ENCODE measurements at regions not wholly inside any gene's neighbourhood (a gene's known extent, or its start where the extent isn't known, plus 50 kb on each side); places are given as distances from the start of the nearest gene placed in this dataset.
A peak's percentile ranks its signal among the peaks of the same experiment; 100 is the strongest.
"Not testable (repeated sequence)": the region's sequence is repeated elsewhere in the genome, so short reads cannot be mapped to it uniquely, and the experiment has no call there.

DNA sequence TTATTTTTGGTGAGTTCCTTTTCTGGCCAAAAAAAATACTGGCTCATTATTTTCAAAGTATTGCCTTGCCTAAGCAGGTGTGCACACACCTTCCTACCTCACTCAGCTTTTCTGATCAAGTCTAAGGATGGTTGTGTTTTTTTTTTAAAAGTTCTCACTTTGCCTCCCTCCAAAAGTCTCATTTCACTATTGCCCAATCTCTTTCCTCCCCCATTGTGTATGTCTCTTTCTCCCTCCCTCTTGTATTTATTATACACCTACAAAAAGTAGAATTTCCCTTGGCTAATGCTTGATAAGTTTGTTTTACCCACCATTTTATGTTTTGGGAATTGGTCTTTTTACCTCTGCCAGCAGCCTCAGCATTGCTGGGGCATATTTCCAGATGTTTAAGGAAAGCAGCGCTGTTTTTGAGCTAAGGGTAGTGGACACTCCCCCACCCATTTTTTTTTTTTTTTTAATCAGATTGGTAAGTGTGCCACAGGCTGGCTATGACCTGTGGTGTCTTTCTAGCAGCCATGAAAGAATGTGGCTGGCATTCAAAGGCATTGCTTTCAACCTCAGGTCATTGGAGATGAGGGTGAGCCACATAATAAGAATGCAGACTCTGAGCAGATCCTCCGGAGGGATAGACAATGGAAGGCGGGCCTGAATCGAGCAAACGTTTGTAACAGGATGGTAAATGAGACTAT, 668.6 kb downstream of the UTRN start:
- peak; percentile 75 for DNase-seq (ENCODE audit: insufficient read length, low spot score, missing footprints)
- H2AFZ ChIP-seq (ENCODE audit: low read length), result peak overlapping the region; percentile 74
- H3K4me3 ChIP-seq (ENCODE audit: insufficient read depth, low read length), result no peak overlapping the region
- no peaks in the 10 kb centered on the region for H4K20me1 ChIP-seq (ENCODE audit: insufficient read depth, low read length)
- H3K4me2 ChIP-seq (ENCODE audit: insufficient read depth, low read length), result peak overlapping the region; percentile 25
- no peaks in the 10 kb centered on the region for H3K79me2 ChIP-seq (ENCODE audit: insufficient read depth, low read length)
- TF ChIP-seq, protein P1, sequence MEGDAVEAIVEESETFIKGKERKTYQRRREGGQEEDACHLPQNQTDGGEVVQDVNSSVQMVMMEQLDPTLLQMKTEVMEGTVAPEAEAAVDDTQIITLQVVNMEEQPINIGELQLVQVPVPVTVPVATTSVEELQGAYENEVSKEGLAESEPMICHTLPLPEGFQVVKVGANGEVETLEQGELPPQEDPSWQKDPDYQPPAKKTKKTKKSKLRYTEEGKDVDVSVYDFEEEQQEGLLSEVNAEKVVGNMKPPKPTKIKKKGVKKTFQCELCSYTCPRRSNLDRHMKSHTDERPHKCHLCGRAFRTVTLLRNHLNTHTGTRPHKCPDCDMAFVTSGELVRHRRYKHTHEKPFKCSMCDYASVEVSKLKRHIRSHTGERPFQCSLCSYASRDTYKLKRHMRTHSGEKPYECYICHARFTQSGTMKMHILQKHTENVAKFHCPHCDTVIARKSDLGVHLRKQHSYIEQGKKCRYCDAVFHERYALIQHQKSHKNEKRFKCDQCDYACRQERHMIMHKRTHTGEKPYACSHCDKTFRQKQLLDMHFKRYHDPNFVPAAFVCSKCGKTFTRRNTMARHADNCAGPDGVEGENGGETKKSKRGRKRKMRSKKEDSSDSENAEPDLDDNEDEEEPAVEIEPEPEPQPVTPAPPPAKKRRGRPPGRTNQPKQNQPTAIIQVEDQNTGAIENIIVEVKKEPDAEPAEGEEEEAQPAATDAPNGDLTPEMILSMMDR (IDR thresholded peaks at IDR 0.05; ENCODE audit: extremely low read depth, low read depth, low read length), result no peak
- H3K4me1 ChIP-seq (ENCODE audit: insufficient read depth, low read length), result peaks cover 49% of the 10 kb centered on the region
- H3K27me3 ChIP-seq (ENCODE audit: insufficient read depth, low read length), result no peaks in the 10 kb centered on the region
- no peaks in the 10 kb centered on the region for H3K9me3 ChIP-seq (ENCODE audit: low read depth, low read length)
- peak overlapping the region; percentile 59 for H3K27ac ChIP-seq (ENCODE audit: low read depth, low read length)
- H3K36me3 ChIP-seq (ENCODE audit: insufficient read depth, low read length), result no peaks in the 10 kb centered on the region

DNA sequence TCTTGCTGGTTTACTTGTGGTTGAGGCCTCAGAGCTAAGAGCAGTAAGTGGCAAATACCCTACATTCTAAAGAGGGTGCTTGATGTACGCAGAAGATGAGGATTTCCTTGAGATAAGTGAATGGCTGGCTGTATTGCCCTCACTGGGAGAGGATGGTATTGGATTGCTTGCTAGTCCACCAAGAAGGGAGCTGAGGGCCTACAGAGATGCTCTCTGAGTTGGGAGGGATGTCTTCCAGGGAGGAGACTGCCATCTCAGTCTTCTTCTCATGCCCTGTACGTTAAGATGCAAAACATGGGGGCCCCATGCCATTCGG, 669.1 kb downstream of the UTRN start:
- Histone ChIP-seq H3K4me1 (ENCODE audit: insufficient read depth, low read length) (peaks cover 49% of the 10 kb centered on the region), H4K20me1 (ENCODE audit: insufficient read depth, low read length) (no peaks in the 10 kb centered on the region), H3K4me3 (ENCODE audit: insufficient read depth, low read length) (no peak overlapping the region), H3K79me2 (ENCODE audit: insufficient read depth, low read length) (no peaks in the 10 kb centered on the region), H3K9me3 (ENCODE audit: low read depth, low read length) (no peaks in the 10 kb centered on the region), H2AFZ (ENCODE audit: low read length) (peak overlapping the region; percentile 74), H3K36me3 (ENCODE audit: insufficient read depth, low read length) (no peaks in the 10 kb centered on the region), H3K27me3 (ENCODE audit: insufficient read depth, low read length) (no peaks in the 10 kb centered on the region), H3K4me2 (ENCODE audit: insufficient read depth, low read length) (peak overlapping the region; percentile 25), H3K27ac (ENCODE audit: low read depth, low read length) (peak overlapping the region; percentile 59)
- DNase-seq (ENCODE audit: insufficient read length, low spot score, missing footprints), result no peak
- TF ChIP-seq, protein P1 (IDR thresholded peaks at IDR 0.05; ENCODE audit: extremely low read depth, low read depth, low read length), result no peak

DNA sequence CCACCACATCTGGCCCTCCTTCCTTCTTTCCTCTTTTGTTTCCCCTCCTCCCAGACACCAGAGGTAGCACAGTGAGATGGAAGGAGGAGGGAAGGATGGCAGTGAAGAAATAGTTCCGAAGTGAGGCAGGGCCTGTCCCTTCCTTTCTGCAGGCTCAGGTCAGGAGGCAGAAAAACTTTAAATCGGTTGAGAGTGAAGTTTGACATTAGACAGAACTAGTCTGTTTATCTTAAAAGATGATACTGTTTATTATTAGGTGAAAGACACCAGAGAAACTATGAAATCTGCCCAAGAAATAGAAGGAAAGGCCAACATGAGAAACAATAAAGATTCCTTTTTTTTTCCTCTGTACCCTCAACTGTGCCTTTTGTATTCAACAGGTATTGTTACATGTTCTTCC, 670.3 kb downstream of the UTRN start:
- peak overlapping the region; percentile 43 for H3K27ac ChIP-seq (ENCODE audit: low read depth, low read length)
- no peaks in the 10 kb centered on the region for H3K36me3 ChIP-seq (ENCODE audit: insufficient read depth, low read length)
- H2AFZ ChIP-seq (ENCODE audit: low read length), result no peak overlapping the region
- no peak overlapping the region for H3K4me3 ChIP-seq (ENCODE audit: insufficient read depth, low read length)
- H3K27me3 ChIP-seq (ENCODE audit: insufficient read depth, low read length), result no peaks in the 10 kb centered on the region
- H3K4me2 ChIP-seq (ENCODE audit: insufficient read depth, low read length), result no peak overlapping the region
- no peaks in the 10 kb centered on the region for H3K79me2 ChIP-seq (ENCODE audit: insufficient read depth, low read length)
- no peaks in the 10 kb centered on the region for H4K20me1 ChIP-seq (ENCODE audit: insufficient read depth, low read length)
- DNase-seq (ENCODE audit: insufficient read length, low spot score, missing footprints), result no peak
- no peaks in the 10 kb centered on the region for H3K9me3 ChIP-seq (ENCODE audit: low read depth, low read length)
- TF ChIP-seq, protein P1 (IDR thresholded peaks at IDR 0.05; ENCODE audit: extremely low read depth, low read depth, low read length), result no peak
- peaks cover 49% of the 10 kb centered on the region for H3K4me1 ChIP-seq (ENCODE audit: insufficient read depth, low read length)

DNA sequence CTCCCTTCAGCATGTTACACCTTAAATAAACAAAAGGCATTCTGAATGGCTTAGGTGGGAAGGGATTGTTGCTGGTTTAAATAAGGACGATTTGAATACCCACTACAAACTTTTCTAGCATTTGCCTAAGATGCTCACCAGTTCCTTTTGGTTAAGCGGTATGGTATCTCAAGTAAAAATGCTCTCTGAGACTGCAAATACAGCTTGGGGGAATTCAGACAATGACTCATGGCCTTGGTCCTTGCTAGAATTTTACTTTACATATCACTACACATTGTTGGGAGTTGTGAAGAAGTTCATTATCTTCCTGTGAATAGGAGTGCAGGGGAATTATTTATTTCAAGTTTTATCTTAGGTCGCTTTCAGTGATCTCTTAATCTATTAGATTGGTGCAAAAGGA, 670.7 kb downstream of the UTRN start:
- Histone ChIP-seq H3K4me2 (ENCODE audit: insufficient read depth, low read length) (no peak overlapping the region), H3K27me3 (ENCODE audit: insufficient read depth, low read length) (no peaks in the 10 kb centered on the region), H3K9me3 (ENCODE audit: low read depth, low read length) (no peaks in the 10 kb centered on the region), H2AFZ (ENCODE audit: low read length) (no peak overlapping the region), H3K79me2 (ENCODE audit: insufficient read depth, low read length) (no peaks in the 10 kb centered on the region), H3K4me1 (ENCODE audit: insufficient read depth, low read length) (peaks cover 49% of the 10 kb centered on the region), H3K4me3 (ENCODE audit: insufficient read depth, low read length) (no peak overlapping the region), H4K20me1 (ENCODE audit: insufficient read depth, low read length) (no peaks in the 10 kb centered on the region), H3K36me3 (ENCODE audit: insufficient read depth, low read length) (no peaks in the 10 kb centered on the region), H3K27ac (ENCODE audit: low read depth, low read length) (peak overlapping the region; percentile 43)
- DNase-seq (ENCODE audit: insufficient read length, low spot score, missing footprints), result no peak
- TF ChIP-seq, protein P1 (IDR thresholded peaks at IDR 0.05; ENCODE audit: extremely low read depth, low read depth, low read length), result no peak

DNA sequence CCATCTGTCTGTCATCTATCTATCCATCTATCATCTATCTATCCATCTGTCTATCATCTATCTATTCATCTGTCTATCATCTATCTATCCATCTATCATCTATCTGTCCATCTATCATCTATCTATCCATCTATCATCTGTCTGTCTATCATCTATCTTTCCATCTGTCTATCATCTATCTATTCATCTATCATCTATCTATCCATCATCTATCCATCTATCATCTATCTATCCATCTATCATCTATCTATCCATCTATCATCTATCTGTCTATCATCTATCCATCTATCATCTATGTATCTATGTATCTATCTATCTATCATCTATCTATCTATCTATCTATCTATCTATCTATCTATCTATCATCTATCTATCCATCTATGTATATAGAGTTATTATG, 671.6 kb downstream of the UTRN start:
- not testable (repeated sequence) for H4K20me1 ChIP-seq (ENCODE audit: insufficient read depth, low read length); H3K79me2 ChIP-seq (ENCODE audit: insufficient read depth, low read length); H3K36me3 ChIP-seq (ENCODE audit: insufficient read depth, low read length); DNase-seq (ENCODE audit: insufficient read length, low spot score, missing footprints); H3K9me3 ChIP-seq (ENCODE audit: low read depth, low read length); H3K4me3 ChIP-seq (ENCODE audit: insufficient read depth, low read length); H3K27me3 ChIP-seq (ENCODE audit: insufficient read depth, low read length); H2AFZ ChIP-seq (ENCODE audit: low read length)
- peaks cover 49% of the 10 kb centered on the region for H3K4me1 ChIP-seq (ENCODE audit: insufficient read depth, low read length)
- H3K4me2 ChIP-seq (ENCODE audit: insufficient read depth, low read length), result peak overlapping the region; percentile 50
- peak overlapping the region; percentile 21 for H3K27ac ChIP-seq (ENCODE audit: low read depth, low read length)

All from osteoblast (primary cell).